Keratinocyte (primary cell): ENCODE measurements at regions not wholly inside any gene's neighbourhood (a gene's known extent, or its start where the extent isn't known, plus 50 kb on each side); places are given as distances from the start of the nearest gene placed in this dataset.

Experiments
- EZH2 ChIP-seq: IDR thresholded peaks from one replicate; pipeline ENCODE4 v1.6.1; 2012; ENCODE audit warnings: inconsistent platforms, mild to moderate bottlenecking, low read length, moderate library complexity
- TF ChIP-seq, protein P1 (sequence below), 3 experiments: IDR thresholded peaks in 1 of 3; conservative IDR thresholded peaks in 1 of 3; optimal IDR thresholded peaks in 1 of 3; 2 replicates in 2 of 3; 3 replicates in 1 of 3; pipeline versions ENCODE3 to v1.5.1; 2011; ENCODE audit warnings: low read length in 3 of 3, mild to moderate bottlenecking in 3 of 3, moderate library complexity in 2 of 3, control low read depth in 1 of 3, inconsistent platforms in 1 of 3; ENCODE audit not compliant: insufficient read depth in 2 of 3; ENCODE audit errors: extremely low read depth in 1 of 3

DNA sequence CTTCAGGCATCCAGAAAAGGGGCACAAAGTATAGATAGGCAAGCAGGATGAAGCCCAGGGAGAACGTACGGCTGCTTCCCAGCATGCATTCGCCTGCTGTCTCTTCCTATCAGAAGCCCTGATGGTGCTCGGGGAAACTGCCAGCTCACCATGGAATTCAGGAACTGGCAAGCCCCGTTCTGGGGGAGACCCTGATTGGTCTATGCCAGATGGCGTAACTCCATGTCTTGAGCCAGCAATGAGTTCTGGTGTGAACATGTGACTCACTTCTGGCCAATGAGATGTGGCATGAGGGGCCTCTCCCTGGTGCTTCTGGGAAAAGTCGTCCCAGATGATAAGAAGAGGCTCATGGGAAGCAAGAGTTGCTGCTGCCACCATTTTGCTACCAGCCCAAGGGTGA lies 270.8 kb downstream of the BCL11B start:
- TF ChIP-seq, protein P1, sequence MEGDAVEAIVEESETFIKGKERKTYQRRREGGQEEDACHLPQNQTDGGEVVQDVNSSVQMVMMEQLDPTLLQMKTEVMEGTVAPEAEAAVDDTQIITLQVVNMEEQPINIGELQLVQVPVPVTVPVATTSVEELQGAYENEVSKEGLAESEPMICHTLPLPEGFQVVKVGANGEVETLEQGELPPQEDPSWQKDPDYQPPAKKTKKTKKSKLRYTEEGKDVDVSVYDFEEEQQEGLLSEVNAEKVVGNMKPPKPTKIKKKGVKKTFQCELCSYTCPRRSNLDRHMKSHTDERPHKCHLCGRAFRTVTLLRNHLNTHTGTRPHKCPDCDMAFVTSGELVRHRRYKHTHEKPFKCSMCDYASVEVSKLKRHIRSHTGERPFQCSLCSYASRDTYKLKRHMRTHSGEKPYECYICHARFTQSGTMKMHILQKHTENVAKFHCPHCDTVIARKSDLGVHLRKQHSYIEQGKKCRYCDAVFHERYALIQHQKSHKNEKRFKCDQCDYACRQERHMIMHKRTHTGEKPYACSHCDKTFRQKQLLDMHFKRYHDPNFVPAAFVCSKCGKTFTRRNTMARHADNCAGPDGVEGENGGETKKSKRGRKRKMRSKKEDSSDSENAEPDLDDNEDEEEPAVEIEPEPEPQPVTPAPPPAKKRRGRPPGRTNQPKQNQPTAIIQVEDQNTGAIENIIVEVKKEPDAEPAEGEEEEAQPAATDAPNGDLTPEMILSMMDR (optimal IDR thresholded peaks at IDR 0.05 in 1 of 3, IDR thresholded peaks at IDR 0.05 in 1 of 3, conservative IDR thresholded peaks at IDR 0.05 in 1 of 3; ENCODE audit: extremely low read depth in 1 of 3, insufficient read depth in 2 of 3, low read length in 3 of 3) = no peak
- TF ChIP-seq EZH2 = no peak
